Right lobe of liver (tissue), 4 donors: ENCODE measurements at regions not wholly inside any gene's neighbourhood (a gene's known extent, or its start where the extent isn't known, plus 50 kb on each side); places are given as distances from the start of the nearest gene placed in this dataset.
"Not testable (repeated sequence)": the region's sequence is repeated elsewhere in the genome, so short reads cannot be mapped to it uniquely, and the experiment has no call there.

Experiments used
- CTCF ChIP-seq, 4 donors: fragments of 200-600 bp in 3 of 4; fragments of 450-650 bp in 1 of 4; IDR thresholded peaks; one replicate each; pipeline versions ENCODE4 v1.5.1 to v1.8.0; 2016 to 2022; ENCODE audit warnings: antibody characterized with exemption in 4 of 4, mild to moderate bottlenecking in 2 of 4
- POLR2A ChIP-seq: fragments of 450-650 bp; IDR thresholded peaks from one replicate; pipeline ENCODE4 v1.6.1; 2017; ENCODE audit warnings: antibody characterized with exemption, mild to moderate bottlenecking
- donor health status: DM: no; HTN: no; CAD: no.
- donor health status: DM: no; HTN: no; CAD: no.
- donor health status: DM: no; HTN: yes; CAD: no.

- TF ChIP-seq CTCF (IDR thresholded peaks at IDR 0.05); POLR2A: not testable (repeated sequence)
Measured at GRCh38 chr6:144670259-144670658, 385.1 kb downstream of the UTRN start.
